ENCODE measurements at regions not wholly inside any gene's neighbourhood (a gene's known extent, or its start where the extent isn't known, plus 50 kb on each side); places are given as distances from the start of the nearest gene placed in this dataset.

DNA sequence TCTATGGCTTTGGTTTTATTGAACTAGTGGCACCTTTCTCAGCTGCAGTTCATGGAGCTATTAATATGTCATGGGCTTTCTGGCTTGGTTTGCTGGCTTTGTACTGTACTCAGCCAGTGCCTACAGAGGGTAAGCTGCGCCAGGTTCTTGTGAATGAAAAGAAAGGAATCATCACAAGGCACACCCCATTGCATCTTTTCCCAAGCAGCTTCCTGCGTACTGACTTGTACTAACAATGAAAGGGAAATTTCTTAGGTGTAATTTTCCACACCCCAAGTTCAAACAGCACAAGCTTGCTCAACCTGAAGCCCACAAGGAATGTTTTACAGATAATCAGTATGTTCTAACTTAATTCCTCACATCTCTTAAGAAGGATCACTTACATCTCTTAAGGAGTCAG is 78.0 kb upstream of the TNFSF18 start:
- H3K36me3 Mint-ChIP-seq, result no peaks in the 10 kb centered on the region
- no peak for ATAC-seq (replicated peaks)
- H3K4me1 Mint-ChIP-seq, result peaks cover 2% of the 10 kb centered on the region in 2 donors

DNA sequence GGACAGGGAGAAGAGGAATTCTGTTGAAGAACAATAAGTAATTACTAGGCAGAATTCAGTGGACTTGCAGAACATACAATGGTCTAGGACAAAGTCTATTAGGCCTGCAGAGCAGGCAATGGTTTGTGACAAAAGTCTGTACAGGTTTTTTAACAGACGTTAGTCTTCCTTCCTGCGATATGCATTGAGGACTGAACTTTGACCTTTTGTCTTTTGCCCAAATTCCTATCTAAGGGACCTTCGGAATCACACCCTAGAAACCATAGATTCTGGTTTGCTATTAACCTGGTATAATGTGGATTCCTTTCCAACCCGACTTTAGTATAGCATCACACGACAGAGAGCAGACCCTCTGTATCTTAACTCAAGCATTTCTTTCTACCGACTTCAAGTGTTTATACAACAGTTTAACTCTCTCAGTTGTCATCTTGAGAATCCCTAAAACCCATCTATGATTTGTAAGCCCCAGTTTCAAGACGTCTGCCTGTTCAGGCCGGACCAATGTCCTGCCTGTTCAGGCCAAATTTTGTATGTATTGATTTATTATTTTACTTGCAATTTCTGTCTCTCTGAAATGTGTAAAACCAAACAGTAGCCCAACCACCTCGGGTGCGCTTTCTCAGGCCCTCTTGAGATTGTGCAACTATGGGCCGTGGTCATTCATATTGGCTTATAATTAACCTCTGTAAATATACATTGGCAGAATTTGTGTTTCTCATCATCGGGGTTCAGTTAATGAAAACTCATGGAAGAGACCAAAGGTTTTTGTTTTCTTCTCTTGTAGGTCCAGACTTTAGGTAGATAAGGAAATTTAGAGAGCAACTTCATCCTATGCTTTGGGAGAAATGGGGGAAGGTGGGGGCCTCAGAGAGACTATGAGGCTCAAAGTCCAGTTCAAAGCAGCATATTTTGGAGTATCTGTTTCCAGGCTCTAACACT is 76.9 kb upstream of the TNFSF18 start:
- Mint-ChIP-seq H3K9me3 (peaks cover 0 to 8% of the 10 kb centered on the region in 2 donors), H3K27ac (no peak overlapping the region)
- no peak for ATAC-seq (replicated peaks)

More for the DNA sequence above, 78.0 kb upstream of the TNFSF18 start:
- Mint-ChIP-seq H3K27ac (no peak overlapping the region), H3K9me3 (peaks cover 0 to 8% of the 10 kb centered on the region in 2 donors), H3K4me3 (no peak overlapping the region), H3K27me3 (no peaks in the 10 kb centered on the region)
- DNase-seq, result no peak

DNA sequence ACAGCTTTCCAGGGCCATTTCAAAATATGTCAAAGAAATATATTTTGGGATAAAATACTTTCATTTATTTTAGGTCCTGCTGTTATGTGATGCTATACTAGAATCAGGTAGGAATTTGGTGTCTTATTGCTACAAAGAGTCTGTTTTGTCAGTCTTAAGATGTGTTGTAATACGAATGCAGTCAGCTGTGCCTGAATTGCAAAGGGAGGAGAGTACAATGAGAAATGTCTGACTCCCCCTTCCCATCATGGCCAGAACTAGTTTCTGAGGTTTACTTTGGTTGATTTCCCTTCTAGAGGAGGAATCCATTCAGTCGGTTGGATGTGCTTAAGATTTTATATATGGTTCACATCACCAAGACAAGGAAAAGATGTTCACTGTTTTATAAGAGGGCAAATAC is 75.7 kb upstream of the TNFSF18 start:
- peaks cover 15 to 18% of the 10 kb centered on the region in 2 donors for H3K4me1 Mint-ChIP-seq

More for the DNA sequence above, 76.9 kb upstream of the TNFSF18 start:
- Mint-ChIP-seq H3K4me1 (peaks cover 11 to 13% of the 10 kb centered on the region in 2 donors), H3K4me3 (no peak overlapping the region), H3K27me3 (no peaks in the 10 kb centered on the region), H3K36me3 (no peaks in the 10 kb centered on the region)
- DNase-seq, result no peak

DNA sequence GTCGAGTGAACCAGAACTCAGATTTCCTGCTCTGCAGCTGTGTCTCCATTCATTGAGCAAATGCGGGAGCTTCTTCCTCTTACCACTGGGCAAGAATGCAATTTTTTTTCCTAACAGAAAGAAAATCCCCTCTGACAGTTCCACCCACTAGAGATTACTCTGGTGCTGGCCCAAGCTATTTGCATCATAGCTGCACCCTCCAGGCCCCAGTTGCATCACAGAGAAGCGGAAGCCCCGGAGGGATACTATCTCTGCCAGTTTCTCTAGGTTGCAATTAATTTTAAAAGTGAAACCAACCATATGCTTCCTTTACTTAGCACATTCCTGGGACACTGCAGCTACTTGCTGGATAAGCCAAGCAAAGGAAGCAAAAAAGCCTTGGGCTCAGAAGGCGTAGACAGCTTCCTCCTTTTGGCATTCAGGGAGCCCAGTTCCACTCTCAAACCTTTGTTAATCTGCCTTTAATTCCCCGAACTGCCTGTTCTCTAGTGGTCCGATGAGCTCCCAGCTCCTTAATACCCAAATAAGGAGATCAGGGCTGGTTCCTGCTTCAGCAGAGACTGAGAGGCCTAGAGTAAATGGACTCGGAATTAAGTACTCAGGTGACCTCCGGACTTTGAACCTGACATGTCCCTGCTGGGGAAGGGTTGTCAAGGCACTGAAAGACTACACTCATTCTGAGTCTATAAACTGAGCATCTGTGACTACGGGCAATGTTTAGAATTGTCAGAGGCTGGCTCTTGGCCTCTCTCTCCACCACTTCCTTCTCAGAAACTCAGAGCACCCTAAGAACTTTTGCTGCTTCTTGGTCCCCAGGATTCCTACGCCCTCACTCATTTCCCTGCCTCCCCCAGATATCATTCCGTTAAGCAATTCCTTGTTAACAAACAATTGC is 72.5 kb upstream of the TNFSF18 start:
- ATAC-seq (replicated peaks) (peak; percentile 83 to 94), DNase-seq (peak; percentile 46)
- H3K36me3 Mint-ChIP-seq, result no peaks in the 10 kb centered on the region
- H3K9me3 Mint-ChIP-seq, result no peaks in the 10 kb centered on the region
- H3K27me3 Mint-ChIP-seq, result no peaks in the 10 kb centered on the region
- peak overlapping the region; percentile 56 for H3K27ac Mint-ChIP-seq
- H3K4me3 Mint-ChIP-seq, result peak overlapping the region; percentile 25 to 37
- H3K4me1 Mint-ChIP-seq, result peaks cover 25 to 31% of the 10 kb centered on the region in 2 donors

More for the DNA sequence above, 75.7 kb upstream of the TNFSF18 start:
- no peaks in the 10 kb centered on the region for H3K27me3 Mint-ChIP-seq
- no peaks in the 10 kb centered on the region for H3K36me3 Mint-ChIP-seq
- H3K27ac Mint-ChIP-seq, result no peak overlapping the region
- H3K9me3 Mint-ChIP-seq, result peaks cover 0 to 8% of the 10 kb centered on the region in 2 donors
- DNase-seq (no peak), ATAC-seq (replicated peaks) (no peak)
- H3K4me3 Mint-ChIP-seq, result no peak overlapping the region

DNA sequence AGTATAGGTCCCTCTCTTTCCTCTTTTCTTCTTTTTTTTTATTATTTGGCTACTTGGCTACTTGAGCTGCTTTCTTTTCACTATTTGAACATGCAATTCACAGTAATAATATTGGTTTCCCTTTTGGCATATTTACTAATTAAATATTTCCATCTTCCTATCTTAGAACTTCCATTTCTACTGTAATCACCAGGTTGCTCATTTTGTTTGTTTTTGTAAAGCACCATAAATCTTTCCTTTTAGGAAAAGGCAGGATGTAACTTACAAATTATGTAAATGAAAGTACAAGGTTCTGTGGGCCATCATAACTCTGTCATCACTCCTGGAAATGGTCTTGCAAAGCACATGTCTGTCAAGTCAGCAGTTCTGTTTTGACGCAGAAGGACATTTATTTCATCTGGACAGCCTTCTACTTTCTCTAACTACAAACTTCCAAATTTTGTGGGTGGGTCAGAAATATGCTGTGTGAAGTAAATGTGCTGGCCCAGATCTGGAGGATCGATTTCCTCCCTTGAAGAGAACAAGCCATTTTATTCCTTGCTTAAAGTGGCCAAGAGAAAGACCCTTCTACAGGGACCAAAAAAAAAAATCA is 71.7 kb upstream of the TNFSF18 start:
- H3K9me3 Mint-ChIP-seq, result no peaks in the 10 kb centered on the region
- no peak for ATAC-seq (replicated peaks)
- H3K27me3 Mint-ChIP-seq, result no peaks in the 10 kb centered on the region
- H3K36me3 Mint-ChIP-seq, result no peaks in the 10 kb centered on the region
- peak overlapping the region; percentile 56 for H3K27ac Mint-ChIP-seq
- H3K4me1 Mint-ChIP-seq, result peaks cover 28 to 39% of the 10 kb centered on the region in 2 donors
- H3K4me3 Mint-ChIP-seq, result peak overlapping the region in 1 of 2 donors; percentile 37
- no peak for DNase-seq

DNA sequence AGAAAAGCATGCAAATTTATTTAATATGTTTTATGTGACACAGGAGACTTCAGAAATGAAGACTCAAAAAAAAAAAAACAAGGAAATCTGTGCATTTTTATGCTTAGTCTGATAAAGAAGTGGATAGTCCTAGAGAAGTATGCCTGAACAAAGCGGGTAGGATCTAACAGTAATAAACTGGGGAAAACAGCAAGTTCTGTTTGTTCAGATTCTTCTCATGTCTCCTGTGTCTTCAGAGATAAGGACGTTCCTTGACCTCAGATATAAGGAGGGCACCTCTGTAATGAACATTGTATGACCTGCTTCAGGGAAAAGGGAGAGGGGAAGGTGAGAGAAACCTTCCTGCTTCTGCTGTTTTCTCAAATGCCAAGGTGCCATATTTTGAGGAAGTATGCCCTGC is 67.7 kb upstream of the TNFSF18 start:
- Mint-ChIP-seq H3K27me3 (no peaks in the 10 kb centered on the region), H3K4me1 (peaks cover 38 to 61% of the 10 kb centered on the region in 2 donors), H3K27ac (no peak overlapping the region), H3K36me3 (no peaks in the 10 kb centered on the region), H3K4me3 (no peak overlapping the region), H3K9me3 (no peaks in the 10 kb centered on the region)
- DNase-seq, result no peak
- ATAC-seq (replicated peaks), result peak in 1 of 2 donors; percentile 45

DNA sequence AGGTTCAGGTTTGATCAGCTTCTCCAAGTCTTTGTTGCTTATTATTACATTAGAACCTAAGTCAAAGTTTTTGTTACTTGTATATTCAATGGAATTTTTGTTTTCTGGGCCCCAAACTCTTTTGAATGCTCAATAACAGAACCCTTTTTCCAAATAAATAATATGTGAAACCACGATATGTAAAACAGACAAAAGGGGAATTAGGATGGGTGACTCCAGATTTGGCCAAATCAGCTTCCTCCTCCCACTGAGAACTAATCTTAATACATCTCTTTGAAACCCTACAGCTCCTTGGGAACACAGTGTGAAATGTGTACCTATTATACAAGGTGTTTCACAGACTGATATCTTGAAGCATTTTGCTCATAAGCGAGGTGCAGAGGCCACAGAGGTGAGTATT is 67.0 kb upstream of the TNFSF18 start:
- no peaks in the 10 kb centered on the region for H3K36me3 Mint-ChIP-seq

DNA sequence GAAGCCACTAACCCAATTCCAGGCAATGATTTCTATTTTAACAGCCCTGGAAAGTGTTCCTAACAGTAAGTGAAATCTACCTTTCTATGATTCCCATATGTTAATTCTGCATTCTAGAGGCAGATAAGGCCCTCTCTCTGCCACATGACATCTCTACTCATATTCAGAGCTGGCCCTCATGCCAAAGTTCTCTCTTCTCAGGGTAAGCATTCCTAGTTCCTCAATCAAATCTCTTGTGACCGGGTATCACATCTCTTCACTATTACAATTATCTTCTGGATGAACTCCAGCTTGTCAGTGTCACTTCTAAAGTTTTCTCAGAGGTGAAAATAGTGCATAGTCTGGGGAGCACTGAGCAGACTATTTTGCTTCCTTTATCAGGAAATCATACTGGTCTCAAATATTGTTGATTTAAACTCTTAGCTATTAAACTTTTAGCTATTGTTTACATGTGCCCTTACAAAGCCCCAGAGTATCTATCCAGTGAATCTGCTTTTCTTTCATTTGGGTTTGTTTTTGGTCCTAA is 66.4 kb upstream of the TNFSF18 start:
- DNase-seq (peak; percentile 12), ATAC-seq (replicated peaks) (peak; percentile 80 to 81)
- H3K27ac Mint-ChIP-seq, result no peak overlapping the region
- H3K27me3 Mint-ChIP-seq, result no peaks in the 10 kb centered on the region
- H3K36me3 Mint-ChIP-seq, result no peaks in the 10 kb centered on the region
- no peaks in the 10 kb centered on the region for H3K9me3 Mint-ChIP-seq
- no peak overlapping the region for H3K4me3 Mint-ChIP-seq
- peaks cover 34 to 61% of the 10 kb centered on the region in 2 donors for H3K4me1 Mint-ChIP-seq

More for the DNA sequence above, 67.0 kb upstream of the TNFSF18 start:
- ATAC-seq (replicated peaks) (peak; percentile 30 to 38), DNase-seq (no peak)
- Mint-ChIP-seq H3K9me3 (no peaks in the 10 kb centered on the region), H3K27ac (no peak overlapping the region), H3K4me1 (peaks cover 38 to 61% of the 10 kb centered on the region in 2 donors), H3K27me3 (no peaks in the 10 kb centered on the region), H3K4me3 (no peak overlapping the region)

DNA sequence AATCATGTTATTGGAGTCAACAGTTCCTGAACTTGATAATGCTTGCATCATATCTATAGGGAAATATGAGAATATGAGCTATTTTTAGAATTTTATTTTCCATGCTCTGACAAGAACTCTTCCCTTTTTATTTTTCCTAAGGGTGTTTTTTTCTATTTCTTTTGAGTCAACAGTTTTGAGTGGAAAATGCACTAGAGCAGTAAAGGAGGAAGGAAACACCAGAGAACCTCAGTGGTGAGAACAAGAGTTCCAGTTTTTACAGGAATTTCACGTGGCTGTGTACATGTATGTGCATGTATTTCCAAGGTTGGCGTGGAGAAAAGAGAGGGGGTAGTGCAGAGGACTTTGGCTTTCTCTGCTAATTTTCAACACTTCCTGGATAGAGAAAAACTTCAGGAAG is 63.6 kb upstream of the TNFSF18 start:
- Mint-ChIP-seq H3K4me3 (no peak overlapping the region), H3K27me3 (no peaks in the 10 kb centered on the region), H3K36me3 (peaks cover 0 to 7% of the 10 kb centered on the region in 2 donors), H3K4me1 (peaks cover 44 to 80% of the 10 kb centered on the region in 2 donors), H3K9me3 (peaks cover 12 to 14% of the 10 kb centered on the region in 2 donors), H3K27ac (no peak overlapping the region)
- no peak for ATAC-seq (replicated peaks)
- DNase-seq, result no peak

DNA sequence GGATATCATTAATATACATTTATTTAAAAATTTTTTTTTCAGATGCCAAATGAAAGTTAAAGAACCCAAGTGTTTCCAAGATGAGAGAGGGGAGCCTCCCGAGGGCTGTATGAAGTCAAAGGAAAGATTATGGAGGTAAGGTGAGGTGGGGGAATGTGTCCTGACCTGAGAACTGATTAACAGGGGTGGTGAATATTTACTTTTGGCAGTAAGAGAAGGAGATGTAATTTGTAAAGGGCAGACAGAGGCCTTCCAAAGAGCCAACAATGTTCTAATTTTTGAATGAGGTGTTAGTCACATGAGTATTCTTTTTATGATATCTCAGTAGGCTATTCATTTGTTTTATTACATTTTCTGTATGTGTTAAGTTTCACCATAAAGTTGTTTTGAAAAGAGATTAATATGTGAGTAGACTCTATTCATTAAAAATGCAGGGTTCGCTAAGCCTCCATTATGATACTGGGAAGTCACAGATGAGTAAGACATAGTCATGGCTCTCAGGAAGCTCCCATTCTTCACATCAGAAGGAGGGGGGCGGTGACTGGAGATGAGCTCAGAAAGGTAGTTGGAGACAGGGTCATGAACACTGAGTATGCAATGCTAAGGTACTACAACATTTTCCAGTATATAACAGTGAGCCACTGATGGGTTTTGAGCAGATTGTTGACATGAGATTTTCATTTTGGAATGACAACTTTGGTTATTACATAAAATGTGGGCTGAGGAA is 62.4 kb upstream of the TNFSF18 start:
- Mint-ChIP-seq H3K4me1 (peaks cover 34 to 68% of the 10 kb centered on the region in 2 donors), H3K36me3 (peaks cover under 1 to 8% of the 10 kb centered on the region in 2 donors), H3K9me3 (peaks cover 12 to 14% of the 10 kb centered on the region in 2 donors), H3K4me3 (no peak overlapping the region), H3K27me3 (no peaks in the 10 kb centered on the region), H3K27ac (no peak overlapping the region)
- DNase-seq, result no peak
- no peak for ATAC-seq (replicated peaks)

DNA sequence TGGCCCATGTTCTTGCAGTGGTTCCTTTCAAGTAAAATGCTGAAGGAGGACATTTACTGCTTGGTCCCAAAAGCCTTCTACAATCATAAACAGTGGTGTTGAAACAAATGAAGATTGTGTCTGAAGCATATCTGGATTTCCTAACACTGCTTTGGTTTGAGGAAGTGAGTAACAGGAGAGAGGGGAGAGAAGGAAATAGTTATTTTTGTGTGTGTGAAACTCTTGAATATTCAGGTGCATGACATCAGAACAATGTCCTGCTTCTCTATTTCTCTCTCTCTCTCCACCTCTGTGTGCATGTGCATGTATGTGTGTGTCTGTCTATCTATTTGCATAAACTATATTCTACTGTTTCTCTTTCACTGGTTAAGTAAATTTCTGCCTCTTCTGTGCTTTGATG is 61.4 kb upstream of the TNFSF18 start:
- Mint-ChIP-seq H3K4me1 (peaks cover 29 to 58% of the 10 kb centered on the region in 2 donors), H3K9me3 (peaks cover 20 to 21% of the 10 kb centered on the region in 2 donors), H3K36me3 (peaks cover 7 to 14% of the 10 kb centered on the region in 2 donors), H3K4me3 (peak overlapping the region; percentile 5 to 26), H3K27ac (peak overlapping the region; percentile 1), H3K27me3 (no peaks in the 10 kb centered on the region)
- peak; percentile 97 for ATAC-seq (replicated peaks)
- DNase-seq, result peak; percentile 18

DNA sequence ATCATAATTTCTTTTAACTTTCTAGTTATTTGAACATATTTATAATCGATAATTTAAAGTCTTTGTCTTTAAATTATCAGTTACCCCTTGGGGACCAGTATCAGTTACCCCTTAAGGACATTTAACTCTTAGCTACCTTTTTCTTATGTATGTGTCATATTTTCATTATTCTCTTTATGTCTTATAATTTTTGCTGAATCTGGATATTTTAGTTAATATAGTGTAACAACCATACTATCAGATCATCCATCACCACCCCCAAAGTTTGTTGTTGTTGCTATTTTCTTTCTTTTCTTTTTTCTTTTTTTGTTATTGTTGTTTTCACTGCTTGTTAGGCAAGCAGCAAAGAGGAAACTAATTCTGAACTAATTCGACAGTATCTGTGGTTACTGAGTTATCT is 57.0 kb upstream of the TNFSF18 start:
- peaks cover 36 to 39% of the 10 kb centered on the region in 2 donors for H3K9me3 Mint-ChIP-seq
- no peaks in the 10 kb centered on the region for H3K27me3 Mint-ChIP-seq
- DNase-seq, result no peak
- peaks cover 11 to 26% of the 10 kb centered on the region in 2 donors for H3K4me1 Mint-ChIP-seq
- no peak overlapping the region for H3K27ac Mint-ChIP-seq
- H3K4me3 Mint-ChIP-seq, result no peak overlapping the region
- H3K36me3 Mint-ChIP-seq, result peaks cover 21% of the 10 kb centered on the region in 2 donors
- no peak for ATAC-seq (replicated peaks)

DNA sequence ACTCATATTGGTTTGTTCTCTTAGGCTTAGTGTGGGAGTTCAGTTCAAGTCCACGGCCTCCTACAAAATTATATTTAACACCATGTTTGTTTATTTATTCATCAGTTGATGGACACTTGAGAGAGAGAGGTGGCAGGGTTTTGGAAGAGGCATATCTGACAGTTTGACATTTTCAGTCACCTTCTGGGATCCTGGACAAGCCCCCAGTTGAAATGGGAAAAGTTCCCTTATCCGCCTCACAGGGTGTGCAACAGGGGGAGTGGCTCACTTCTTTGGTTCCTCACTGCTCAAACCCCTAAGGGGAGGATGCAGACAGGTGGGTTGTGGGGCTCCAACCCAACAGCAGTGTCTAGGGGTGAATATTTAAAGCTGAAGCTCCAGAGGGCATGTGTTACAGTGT is 52.3 kb upstream of the TNFSF18 start:
- Mint-ChIP-seq H3K4me1 (peaks cover 0 to 1% of the 10 kb centered on the region in 2 donors), H3K4me3 (no peak overlapping the region), H3K27ac (no peak overlapping the region), H3K36me3 (peaks cover 12 to 22% of the 10 kb centered on the region in 2 donors), H3K9me3 (peaks cover 25 to 27% of the 10 kb centered on the region in 2 donors), H3K27me3 (no peaks in the 10 kb centered on the region)
- ATAC-seq (replicated peaks) (no peak), DNase-seq (no peak)

Measured in stimulated activated naive B cell treated with anti-CD40 and anti-IgM and Interleukin-4, amounts not matched to agents 10 μg/mL and 1 μg/mL and 100 μg/mL, for 72 hours (primary cell).